LNCaP clone FGC (cell line): ENCODE measurements at regions not wholly inside any gene's neighbourhood (a gene's known extent, or its start where the extent isn't known, plus 50 kb on each side); places are given as distances from the start of the nearest gene placed in this dataset.

Experiments
- DNase-seq: peaks from one replicate; pipeline ENCODE4 v3.0.0-alpha.2; 2011; ENCODE audit warnings: low read depth
- H3K4me3 ChIP-seq: 2 replicates; pipeline ENCODE4 v1.5.1; 2011; ENCODE audit warnings: mild to moderate bottlenecking, low read depth, low read length, control low read depth
- TF ChIP-seq, protein P1 (sequence below): IDR thresholded peaks from 2 replicates; pipeline ENCODE4 v1.5.1; 2012; ENCODE audit warnings: mild to moderate bottlenecking; ENCODE audit not compliant: control insufficient read depth, insufficient read depth; ENCODE audit errors: extremely low read depth

DNA sequence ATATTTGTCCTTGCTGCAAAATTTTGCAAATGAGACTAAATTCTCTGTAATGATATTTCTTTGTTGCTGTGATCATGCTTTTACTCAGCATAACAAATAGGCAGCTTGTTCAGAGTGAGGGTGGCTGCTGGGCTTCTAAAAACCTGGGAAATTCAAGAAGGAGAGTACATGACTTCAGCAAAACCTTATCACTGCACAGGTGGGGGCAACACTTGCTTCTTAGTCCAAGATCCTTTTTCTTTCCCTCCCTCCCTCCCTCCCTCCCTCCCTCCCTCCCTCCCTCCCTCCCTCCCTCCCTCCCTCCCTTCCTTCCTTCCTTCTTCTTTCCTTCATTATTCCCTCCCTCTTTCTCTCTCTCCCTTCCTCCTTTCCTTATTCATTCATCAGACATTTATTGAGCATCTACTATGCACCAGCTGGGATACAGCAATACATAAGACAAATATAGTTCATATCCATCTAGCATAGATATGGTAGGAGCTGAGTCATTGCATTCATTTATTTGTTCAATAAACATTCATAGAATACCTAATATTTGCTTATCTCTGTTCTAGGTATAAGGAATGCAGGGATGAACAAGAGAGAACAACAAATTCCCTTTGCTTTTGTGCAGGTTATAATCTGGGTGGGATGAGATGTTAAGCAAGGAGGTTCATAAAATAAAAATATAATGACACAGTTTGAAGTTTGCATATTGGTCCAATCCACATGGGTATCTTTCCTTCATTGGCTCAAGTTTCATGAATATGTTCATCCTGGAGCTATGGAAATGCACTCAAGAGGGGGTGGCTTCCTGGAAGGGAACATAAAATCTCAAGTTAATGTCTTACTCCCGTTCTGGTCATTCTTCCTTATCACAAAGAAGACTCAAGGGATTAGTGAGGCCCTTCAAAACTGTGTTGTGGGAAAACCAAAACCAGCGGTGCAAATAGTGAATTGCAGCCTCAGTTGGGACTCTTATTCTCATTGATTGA, 210.7 kb downstream of the PDCD6IP start:
- peak; percentile 3 for DNase-seq
- no peak overlapping the region for H3K4me3 ChIP-seq
- TF ChIP-seq, protein P1, sequence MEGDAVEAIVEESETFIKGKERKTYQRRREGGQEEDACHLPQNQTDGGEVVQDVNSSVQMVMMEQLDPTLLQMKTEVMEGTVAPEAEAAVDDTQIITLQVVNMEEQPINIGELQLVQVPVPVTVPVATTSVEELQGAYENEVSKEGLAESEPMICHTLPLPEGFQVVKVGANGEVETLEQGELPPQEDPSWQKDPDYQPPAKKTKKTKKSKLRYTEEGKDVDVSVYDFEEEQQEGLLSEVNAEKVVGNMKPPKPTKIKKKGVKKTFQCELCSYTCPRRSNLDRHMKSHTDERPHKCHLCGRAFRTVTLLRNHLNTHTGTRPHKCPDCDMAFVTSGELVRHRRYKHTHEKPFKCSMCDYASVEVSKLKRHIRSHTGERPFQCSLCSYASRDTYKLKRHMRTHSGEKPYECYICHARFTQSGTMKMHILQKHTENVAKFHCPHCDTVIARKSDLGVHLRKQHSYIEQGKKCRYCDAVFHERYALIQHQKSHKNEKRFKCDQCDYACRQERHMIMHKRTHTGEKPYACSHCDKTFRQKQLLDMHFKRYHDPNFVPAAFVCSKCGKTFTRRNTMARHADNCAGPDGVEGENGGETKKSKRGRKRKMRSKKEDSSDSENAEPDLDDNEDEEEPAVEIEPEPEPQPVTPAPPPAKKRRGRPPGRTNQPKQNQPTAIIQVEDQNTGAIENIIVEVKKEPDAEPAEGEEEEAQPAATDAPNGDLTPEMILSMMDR = no peak

DNA sequence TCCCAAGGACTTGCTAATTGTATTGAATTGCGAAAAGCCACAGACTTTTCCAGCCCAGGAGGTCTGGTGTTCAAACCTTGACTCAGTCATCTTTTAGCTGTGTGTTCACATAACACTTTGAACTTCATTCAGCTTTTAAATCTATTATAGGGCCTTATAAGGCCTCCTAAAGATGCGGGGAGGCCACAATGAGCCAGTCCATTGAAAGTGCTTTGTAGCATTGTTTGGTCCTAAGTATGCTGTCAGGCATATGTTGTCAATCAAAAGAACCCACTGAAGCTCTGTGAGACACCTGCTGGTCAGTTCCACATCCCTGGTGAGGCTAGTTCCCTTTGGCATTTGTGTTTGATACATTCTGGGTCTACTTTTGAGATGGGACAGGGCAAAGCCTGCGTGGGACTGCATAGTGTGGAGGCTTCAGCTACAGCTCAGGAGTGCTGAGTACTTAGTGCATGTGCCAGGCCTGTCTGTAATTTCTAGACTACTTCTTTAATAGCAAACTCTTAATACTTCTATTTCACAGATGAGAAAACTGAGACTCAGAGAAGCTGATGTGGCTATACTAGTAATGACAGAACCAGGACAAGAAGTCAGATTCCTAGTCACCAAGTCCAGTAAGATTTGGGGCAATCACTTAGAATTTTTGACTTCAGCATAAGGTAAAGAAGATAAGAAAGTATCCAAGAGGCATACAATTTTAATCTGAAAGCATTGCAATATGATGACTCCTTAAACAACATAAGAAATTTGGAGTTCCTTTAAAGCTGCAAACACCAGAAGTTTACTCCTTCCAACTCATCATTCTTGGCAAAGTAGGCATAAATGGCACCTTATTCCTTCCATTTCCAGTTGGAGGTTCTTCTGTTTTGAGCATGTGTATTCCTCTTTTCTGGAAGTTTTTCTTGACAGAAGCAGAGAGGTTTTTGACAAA, 213.0 kb downstream of the PDCD6IP start:
- DNase-seq = peak; percentile 2
- no peak overlapping the region for H3K4me3 ChIP-seq
- TF ChIP-seq, protein P1 = 0 out of 2 replicates have a peak, but pooled peaks have one; percentile 21

DNA sequence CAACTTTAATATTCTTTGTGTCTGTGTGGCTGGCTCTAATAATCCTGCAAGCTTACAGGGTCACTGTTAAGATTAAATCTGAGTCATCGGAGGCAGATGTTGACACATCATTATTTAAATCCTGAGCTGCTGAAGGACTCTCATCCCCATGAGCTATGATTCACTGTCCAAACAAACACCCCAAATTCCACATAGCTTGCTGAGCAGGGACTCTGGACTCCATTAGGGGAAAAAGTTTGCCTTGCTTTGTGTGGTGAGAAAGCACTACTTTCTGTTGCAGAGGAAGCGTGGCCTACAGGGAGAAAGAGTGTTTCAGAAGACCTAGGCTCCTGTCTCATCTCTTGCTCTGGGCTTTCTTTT, 213.7 kb downstream of the PDCD6IP start:
- DNase-seq = no peak
- TF ChIP-seq, protein P1 = no peak
- H3K4me3 ChIP-seq = no peak overlapping the region

DNA sequence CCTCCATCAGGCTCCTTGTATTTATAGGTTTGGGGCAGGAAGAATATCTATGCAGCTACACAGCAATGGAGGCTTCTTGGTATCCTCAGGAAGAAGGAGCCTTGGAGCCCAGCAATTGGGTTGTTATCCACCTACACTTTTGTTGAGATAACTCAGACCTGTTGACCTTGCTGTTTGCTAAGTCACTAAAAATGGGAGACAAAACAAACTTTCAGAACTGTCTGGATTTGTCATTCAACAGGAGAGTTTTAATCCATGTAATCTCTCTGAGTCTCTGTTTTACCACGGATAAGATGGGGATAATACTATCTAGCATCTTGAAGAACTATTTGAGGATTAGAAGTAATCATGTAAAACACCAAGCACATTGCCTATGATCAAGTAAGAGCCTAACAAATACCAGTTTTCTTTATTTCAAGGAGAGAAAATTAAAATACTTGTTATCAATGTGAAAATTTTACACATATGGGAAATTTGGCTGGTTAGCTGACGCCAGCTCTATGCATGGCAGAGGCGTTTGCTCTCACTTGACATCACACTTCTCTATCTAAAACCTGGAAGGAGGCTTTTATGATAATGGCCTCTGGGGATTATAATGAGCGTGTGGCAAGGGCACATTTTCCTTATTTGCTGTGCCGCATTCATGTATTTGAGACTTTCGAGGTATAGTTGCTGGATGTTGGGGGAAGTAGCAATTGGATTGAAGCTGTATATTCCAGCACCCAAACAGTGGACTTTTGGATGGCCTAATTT, 215.6 kb downstream of the PDCD6IP start:
- no peak overlapping the region for H3K4me3 ChIP-seq
- no peak for DNase-seq
- TF ChIP-seq, protein P1 = no peak

DNA sequence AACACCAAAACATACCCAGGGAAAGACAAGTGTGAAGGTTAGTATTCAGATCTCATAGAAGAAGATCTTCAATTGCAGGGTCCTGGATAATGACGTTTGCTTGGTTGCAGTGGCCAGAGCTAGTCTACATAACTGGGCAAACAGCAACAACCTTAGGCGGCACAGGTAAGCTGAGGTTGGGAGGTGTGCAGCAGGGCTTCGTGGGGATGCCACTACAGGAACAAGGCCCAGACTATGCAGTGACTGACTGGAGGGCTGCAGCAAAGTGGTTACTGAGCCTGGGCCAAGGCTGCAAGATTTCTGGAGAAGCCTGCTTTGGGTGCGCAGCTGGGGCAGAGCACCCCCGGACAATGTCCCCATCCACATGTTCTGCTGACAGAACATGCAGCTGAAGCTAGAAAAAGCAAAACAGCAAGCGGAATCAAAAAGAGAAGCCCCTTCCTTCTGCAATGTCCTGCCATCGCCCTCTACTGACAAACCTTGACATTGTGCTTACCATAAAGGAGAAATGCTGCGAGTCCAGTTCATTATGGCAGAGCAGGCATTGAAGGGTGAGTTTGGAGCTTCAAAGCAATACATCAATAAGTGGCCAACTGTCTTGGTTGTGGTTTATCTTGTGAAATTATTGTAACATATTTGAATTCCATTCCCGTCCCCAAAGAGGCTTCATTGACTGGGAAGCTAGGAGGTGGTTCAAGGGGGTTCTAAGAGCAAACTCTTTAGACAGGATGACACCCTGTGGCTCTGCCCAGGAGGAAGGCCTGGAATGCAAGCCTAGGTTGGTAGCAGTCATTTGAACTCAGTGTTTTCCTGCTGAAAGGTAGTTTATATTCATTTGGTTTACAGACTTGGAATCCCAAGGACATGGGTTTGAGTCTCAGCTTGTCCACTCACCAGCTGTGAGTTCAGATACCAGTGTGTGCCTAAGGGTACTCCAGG, 217.0 kb downstream of the PDCD6IP start:
- no peak overlapping the region for H3K4me3 ChIP-seq
- TF ChIP-seq, protein P1 = peak; percentile 22; the same call in 1 of the 2 replicates
- no peak for DNase-seq
